Ovary (tissue), 3 donors: ENCODE measurements at regions not wholly inside any gene's neighbourhood (a gene's known extent, or its start where the extent isn't known, plus 50 kb on each side); places are given as distances from the start of the nearest gene placed in this dataset.

ENCODE experiments used
- CTCF ChIP-seq, 3 donors: fragments of 450-650 bp in 2 of 3; fragments of 200-600 bp in 1 of 3; IDR thresholded peaks; one replicate each; pipeline versions ENCODE4 v1.5.1 to v1.8.0; 2016 to 2022; ENCODE audit warnings: antibody characterized with exemption in 3 of 3, mild to moderate bottlenecking in 1 of 3
- EP300 ChIP-seq: sonication (generic); formaldehyde crosslinking; IDR thresholded peaks from one replicate; pipeline ENCODE4 v1.6.1; 2017; ENCODE audit warnings: antibody characterized with exemption
- POLR2A ChIP-seq: fragments of 450-650 bp; IDR thresholded peaks from one replicate; pipeline ENCODE4 v1.6.1; 2017; ENCODE audit warnings: antibody characterized with exemption, mild to moderate bottlenecking, moderate library complexity
- donor health status: DM: no; HTN: no; CAD: no.

- TF ChIP-seq POLR2A (no peak), CTCF (IDR thresholded peaks at IDR 0.05) (no peak), EP300 (no peak)
These were observed 1287.2 kb upstream of the CITED2 start for GRCh38 chr6:140661691-140662090.
